GM23338 (cell line): ENCODE measurements at regions not wholly inside any gene's neighbourhood (a gene's known extent, or its start where the extent isn't known, plus 50 kb on each side); places are given as distances from the start of the nearest gene placed in this dataset.

Experiments used
- ATAC-seq: fragments of 200-7000 bp; cut with Tn5 transposase; 3 replicates; pipeline ENCODE4 v1.9.1; 2020
- DNase-seq: peaks from one replicate; pipeline ENCODE4 v3.0.0-alpha.2; 2015; ENCODE audit warnings: low spot score
- H2AFZ ChIP-seq: fragments of 200-600 bp; sonication (generic); 2 replicates; pipeline ENCODE4 v1.8.0; 2016; ENCODE audit warnings: antibody characterized with exemption, mild to moderate bottlenecking, moderate library complexity
- H3F3A ChIP-seq: fragments of 200-600 bp; sonication (generic); replicated peaks from 2 replicates; pipeline ENCODE4 v1.8.0; 2017; ENCODE audit warnings: antibody characterized with exemption, mixed run types, low read depth
- H3K27ac ChIP-seq: fragments of 200-600 bp; sonication (generic); 2 replicates; pipeline ENCODE4 v1.6.1; 2016; ENCODE audit warnings: low read depth
- H3K27me3 ChIP-seq: fragments of 200-600 bp; sonication (generic); 2 replicates; pipeline ENCODE4 v1.8.0; 2016; ENCODE audit warnings: mild to moderate bottlenecking, mixed run types, moderate library complexity; ENCODE audit not compliant: insufficient read depth
- H3K36me3 ChIP-seq: fragments of 200-600 bp; sonication (generic); 2 replicates; pipeline ENCODE4 v1.8.0; 2016; ENCODE audit warnings: mild to moderate bottlenecking; ENCODE audit not compliant: insufficient read depth
- H3K4me1 ChIP-seq: fragments of 200-600 bp; sonication (generic); 2 replicates; pipeline ENCODE4 v1.8.0; 2016; ENCODE audit warnings: mild to moderate bottlenecking, moderate library complexity; ENCODE audit not compliant: insufficient read depth
- H3K4me2 ChIP-seq: fragments of 200-600 bp; sonication (generic); 2 replicates; pipeline ENCODE4 v1.7.1; 2017; ENCODE audit warnings: mixed run types
- H3K4me3 ChIP-seq: fragments of 200-600 bp; sonication (generic); 2 replicates; pipeline ENCODE4 v1.6.1; 2016; ENCODE audit warnings: mixed run types
- H3K79me2 ChIP-seq: fragments of 200-600 bp; sonication (generic); replicated peaks from 2 replicates; pipeline ENCODE4 v1.8.0; 2017; ENCODE audit warnings: mild to moderate bottlenecking; ENCODE audit not compliant: insufficient read depth
- H3K9me2 ChIP-seq: fragments of 200-600 bp; sonication (generic); 2 replicates; pipeline ENCODE4 v1.8.0; 2017; ENCODE audit not compliant: insufficient read depth
- H4K20me1 ChIP-seq: fragments of 200-600 bp; sonication (generic); replicated peaks from 2 replicates; pipeline ENCODE4 v1.8.0; 2017; ENCODE audit warnings: mild to moderate bottlenecking; ENCODE audit not compliant: insufficient read depth
- H3K27ac Mint-ChIP-seq: 2 replicates; pipeline ENCODE4 v1.8.0; 2020; ENCODE audit warnings: inconsistent platforms, mild to moderate bottlenecking, moderate library complexity, mixed read lengths
- H3K27me3 Mint-ChIP-seq: 3 replicates; pipeline ENCODE4 v1.8.0; 2022; ENCODE audit warnings: low read depth, mild to moderate bottlenecking, moderate library complexity, mixed read lengths, inconsistent platforms; ENCODE audit not compliant: insufficient read depth, poor library complexity
- H3K36me3 Mint-ChIP-seq: 3 replicates; pipeline ENCODE4 v1.8.0; 2021; ENCODE audit warnings: low read depth, mild to moderate bottlenecking, inconsistent platforms, moderate library complexity, mixed read lengths
- H3K4me1 Mint-ChIP-seq: 3 replicates; pipeline ENCODE4 v1.8.0; 2020; ENCODE audit warnings: mild to moderate bottlenecking, inconsistent platforms, mixed read lengths
- H3K4me3 Mint-ChIP-seq: 3 replicates; pipeline ENCODE4 v1.8.0; 2021; ENCODE audit warnings: moderate library complexity, mild to moderate bottlenecking, inconsistent platforms, mixed read lengths
- H3K9me3 Mint-ChIP-seq: 3 replicates; pipeline ENCODE4 v1.8.0; 2020; ENCODE audit warnings: moderate library complexity, mild to moderate bottlenecking, inconsistent platforms, mixed read lengths
- CREB1 ChIP-seq: fragments of 250-450 bp; sonication (Bioruptor Pico); IDR thresholded peaks from 2 replicates; pipeline ENCODE4 v1.5.0; 2020; ENCODE audit warnings: low read depth, mild to moderate bottlenecking, moderate library complexity
- CTCF ChIP-seq, 2 experiments: fragments of 200-600 bp in 1 of 2; sonication (generic) in 1 of 2; conservative IDR thresholded peaks; 2 replicates each; pipeline versions ENCODE4 v1.5.1 to v1.6.1; 2016 to 2017; ENCODE audit warnings: antibody characterized with exemption in 2 of 2, low read depth in 2 of 2, mild to moderate bottlenecking in 2 of 2, moderate library complexity in 1 of 2
- ETS1 ChIP-seq: IDR thresholded peaks from 2 replicates; pipeline ENCODE4 v1.6.1; 2016; ENCODE audit warnings: antibody characterized with exemption
- EZH2 ChIP-seq: fragments of 200-600 bp; sonication (generic); IDR thresholded peaks from one replicate; pipeline ENCODE4 v1.8.0; 2017; ENCODE audit warnings: antibody characterized with exemption, mild to moderate bottlenecking, low read depth; ENCODE audit not compliant: unreplicated experiment
- EZH2phosphoT487 ChIP-seq: fragments of 200-600 bp; sonication (generic); IDR thresholded peaks from one replicate; pipeline ENCODE4 v1.8.1; 2018; ENCODE audit warnings: antibody characterized with exemption; ENCODE audit not compliant: unreplicated experiment
- JUNB ChIP-seq: IDR thresholded peaks from one replicate; pipeline ENCODE4 v1.6.1; 2016; ENCODE audit warnings: antibody characterized with exemption; ENCODE audit not compliant: unreplicated experiment
- NANOG ChIP-seq: IDR thresholded peaks from 2 replicates; pipeline ENCODE4 v1.6.1; 2016; ENCODE audit warnings: antibody characterized with exemption, borderline replicate concordance
- POLR2AphosphoS5 ChIP-seq: IDR thresholded peaks from 2 replicates; pipeline ENCODE4 v1.6.1; 2016; ENCODE audit warnings: antibody characterized with exemption, low read depth
- REST ChIP-seq: IDR thresholded peaks from one replicate; pipeline ENCODE4 v1.6.1; 2018; ENCODE audit warnings: antibody characterized with exemption; ENCODE audit not compliant: unreplicated experiment
- STAT1 ChIP-seq: IDR thresholded peaks from one replicate; pipeline ENCODE4 v1.6.1; 2016; ENCODE audit warnings: antibody characterized with exemption; ENCODE audit not compliant: unreplicated experiment

GRCh38 chr5:63686938-63687337 is 275.3 kb downstream of the HTR1A start:
- H3K9me3 Mint-ChIP-seq: no peaks in the 10 kb centered on the region
- TF ChIP-seq REST (no peak), ETS1 (no peak), EZH2 (no peak), EZH2phosphoT487 (no peak), STAT1 (no peak), JUNB (no peak)

GRCh38 chr5:63686181-63686580 is 276.1 kb downstream of the HTR1A start:
- H3K27ac Mint-ChIP-seq: no peak overlapping the region
- H3K4me1 Mint-ChIP-seq: peaks cover 21% of the 10 kb centered on the region
- H3K4me2 ChIP-seq: no peak overlapping the region
- TF ChIP-seq CTCF (conservative IDR thresholded peaks at IDR 0.05; ENCODE audit: low read depth in 2 of 2) (no peak), CREB1 (no peak), STAT1 (no peak), ETS1 (no peak), EZH2 (no peak), EZH2phosphoT487 (no peak), NANOG (no peak), POLR2AphosphoS5 (no peak)

More at GRCh38 chr5:63686938-63687337, 275.3 kb downstream of the HTR1A start:
- H3F3A ChIP-seq: no peaks in the 10 kb centered on the region
- H3K4me3 Mint-ChIP-seq: no peak overlapping the region
- H3K27ac ChIP-seq: no peak overlapping the region
- no peak overlapping the region for H3K4me2 ChIP-seq
- H3K27me3 ChIP-seq: no peaks in the 10 kb centered on the region
- no peaks in the 10 kb centered on the region for H3K27me3 Mint-ChIP-seq
- H4K20me1 ChIP-seq: no peaks in the 10 kb centered on the region
- no peak overlapping the region for H2AFZ ChIP-seq
- no peak overlapping the region for H3K27ac Mint-ChIP-seq
- H3K4me3 ChIP-seq: no peak overlapping the region
- no peaks in the 10 kb centered on the region for H3K36me3 ChIP-seq
- peaks cover 11% of the 10 kb centered on the region for H3K4me1 ChIP-seq
- DNase-seq: no peak
- no peaks in the 10 kb centered on the region for H3K79me2 ChIP-seq
- no peaks in the 10 kb centered on the region for H3K9me2 ChIP-seq
- H3K36me3 Mint-ChIP-seq: no peaks in the 10 kb centered on the region
- peaks cover 21% of the 10 kb centered on the region for H3K4me1 Mint-ChIP-seq
- ATAC-seq: peak; percentile 22; the same call in 2 of the 3 replicates

More at GRCh38 chr5:63686181-63686580, 276.1 kb downstream of the HTR1A start:
- Histone ChIP-seq H3K79me2 (no peaks in the 10 kb centered on the region), H3K9me2 (no peaks in the 10 kb centered on the region), H3K4me3 (no peak overlapping the region), H3F3A (no peaks in the 10 kb centered on the region), H3K27ac (no peak overlapping the region), H3K36me3 (no peaks in the 10 kb centered on the region), H3K27me3 (no peaks in the 10 kb centered on the region), H2AFZ (no peak overlapping the region), H3K4me1 (peaks cover 11% of the 10 kb centered on the region), H4K20me1 (no peaks in the 10 kb centered on the region)
- H3K36me3 Mint-ChIP-seq: no peaks in the 10 kb centered on the region
- ATAC-seq (no peak), DNase-seq (no peak)
- no peaks in the 10 kb centered on the region for H3K9me3 Mint-ChIP-seq
- H3K27me3 Mint-ChIP-seq: no peaks in the 10 kb centered on the region
- no peak overlapping the region for H3K4me3 Mint-ChIP-seq
